ENCODE measurements at regions not wholly inside any gene's neighbourhood (a gene's known extent, or its start where the extent isn't known, plus 50 kb on each side); places are given as distances from the start of the nearest gene placed in this dataset.

DNA sequence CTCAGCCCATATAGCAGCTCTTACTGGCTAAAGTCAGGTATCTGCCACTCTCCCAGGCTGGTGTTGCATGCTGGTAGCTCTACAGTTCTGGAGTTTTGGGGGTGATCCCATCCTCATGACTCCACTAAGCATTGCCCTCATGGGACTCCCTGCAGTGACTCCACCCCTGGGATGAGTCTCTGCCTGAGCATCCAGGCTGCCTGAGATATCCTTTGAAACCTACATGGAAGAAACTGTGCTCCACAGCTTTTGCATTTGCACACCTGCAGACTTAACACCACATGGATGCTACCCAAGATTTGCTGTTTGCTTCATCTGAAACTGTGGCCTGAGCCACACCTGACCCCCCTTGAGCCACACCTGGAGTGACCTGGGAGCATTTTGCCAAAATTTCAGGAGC is 226.4 kb downstream of the C1orf94 start:
- DNase-seq (ENCODE audit: low read depth, low spot score): no peak
- Histone ChIP-seq H2AFZ (ENCODE audit: control insufficient read depth, low read length) (no peak overlapping the region), H3K27me3 (ENCODE audit: control insufficient read depth, extremely low read depth, insufficient read depth, low read length) (no peaks in the 10 kb centered on the region), H3K4me1 (ENCODE audit: control insufficient read depth, extremely low read depth, insufficient read depth, low read length) (peaks cover 5% of the 10 kb centered on the region), H3K79me2 (ENCODE audit: control insufficient read depth, insufficient read depth, low read length) (no peaks in the 10 kb centered on the region), H3K4me2 (ENCODE audit: control insufficient read depth, extremely low read depth, insufficient read depth, low read depth, low read length) (no peak overlapping the region), H3K9me3 (ENCODE audit: control insufficient read depth, low read depth, low read length) (no peaks in the 10 kb centered on the region), H3K27ac (ENCODE audit: control insufficient read depth, insufficient read depth, low read length) (no peak overlapping the region), H3K9me1 (ENCODE audit: control insufficient read depth, extremely low read depth, insufficient read depth, low read length) (no peaks in the 10 kb centered on the region), H3K4me3 (ENCODE audit: control insufficient read depth in 2 of 3, extremely low read depth in 1 of 3, insufficient read depth in 2 of 3, low read depth in 1 of 3, low read length in 3 of 3) (no peak overlapping the region), H3K36me3 (ENCODE audit: control insufficient read depth in 2 of 2, extremely low read depth in 1 of 2, insufficient read depth in 2 of 2, low read length in 2 of 2) (no peaks in the 10 kb centered on the region), H4K20me1 (ENCODE audit: control insufficient read depth, extremely low read depth, insufficient read depth, low read length) (no peaks in the 10 kb centered on the region), H3K9ac (ENCODE audit: control insufficient read depth, extremely low read depth, insufficient read depth, low read length) (no peak overlapping the region)
- dilution Hi-C loops (cut with MboI; ENCODE audit: extremely low pct_ligation_motif_present, low sequenced_read_pairs): no loop called here
- TF ChIP-seq EZH2 (IDR thresholded peaks at IDR 0.05; ENCODE audit: low read length): no peak
- TF ChIP-seq, protein P1, sequence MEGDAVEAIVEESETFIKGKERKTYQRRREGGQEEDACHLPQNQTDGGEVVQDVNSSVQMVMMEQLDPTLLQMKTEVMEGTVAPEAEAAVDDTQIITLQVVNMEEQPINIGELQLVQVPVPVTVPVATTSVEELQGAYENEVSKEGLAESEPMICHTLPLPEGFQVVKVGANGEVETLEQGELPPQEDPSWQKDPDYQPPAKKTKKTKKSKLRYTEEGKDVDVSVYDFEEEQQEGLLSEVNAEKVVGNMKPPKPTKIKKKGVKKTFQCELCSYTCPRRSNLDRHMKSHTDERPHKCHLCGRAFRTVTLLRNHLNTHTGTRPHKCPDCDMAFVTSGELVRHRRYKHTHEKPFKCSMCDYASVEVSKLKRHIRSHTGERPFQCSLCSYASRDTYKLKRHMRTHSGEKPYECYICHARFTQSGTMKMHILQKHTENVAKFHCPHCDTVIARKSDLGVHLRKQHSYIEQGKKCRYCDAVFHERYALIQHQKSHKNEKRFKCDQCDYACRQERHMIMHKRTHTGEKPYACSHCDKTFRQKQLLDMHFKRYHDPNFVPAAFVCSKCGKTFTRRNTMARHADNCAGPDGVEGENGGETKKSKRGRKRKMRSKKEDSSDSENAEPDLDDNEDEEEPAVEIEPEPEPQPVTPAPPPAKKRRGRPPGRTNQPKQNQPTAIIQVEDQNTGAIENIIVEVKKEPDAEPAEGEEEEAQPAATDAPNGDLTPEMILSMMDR (optimal IDR thresholded peaks at IDR 0.05 in 1 of 3, IDR thresholded peaks at IDR 0.05 in 1 of 3, conservative IDR thresholded peaks at IDR 0.05 in 1 of 3; ENCODE audit: extremely low read depth in 1 of 3, insufficient read depth in 2 of 3, low read length in 3 of 3): no peak
- no peak for FAIRE-seq

GRCh38 chr1:34404804-34405203 is 228.1 kb downstream of the C1orf94 start:
- H3K4me1 ChIP-seq (ENCODE audit: control insufficient read depth, extremely low read depth, insufficient read depth, low read length): peaks cover 5% of the 10 kb centered on the region
- H2AFZ ChIP-seq (ENCODE audit: control insufficient read depth, low read length): no peak overlapping the region
- H3K9me1 ChIP-seq (ENCODE audit: control insufficient read depth, extremely low read depth, insufficient read depth, low read length): no peaks in the 10 kb centered on the region
- H3K36me3 ChIP-seq (ENCODE audit: control insufficient read depth in 2 of 2, extremely low read depth in 1 of 2, insufficient read depth in 2 of 2, low read length in 2 of 2): no peaks in the 10 kb centered on the region
- dilution Hi-C loops (cut with MboI; ENCODE audit: extremely low pct_ligation_motif_present, low sequenced_read_pairs): no loop called here
- TF ChIP-seq, protein P1 (optimal IDR thresholded peaks at IDR 0.05 in 1 of 3, IDR thresholded peaks at IDR 0.05 in 1 of 3, conservative IDR thresholded peaks at IDR 0.05 in 1 of 3; ENCODE audit: extremely low read depth in 1 of 3, insufficient read depth in 2 of 3, low read length in 3 of 3): no peak
- TF ChIP-seq EZH2 (IDR thresholded peaks at IDR 0.05; ENCODE audit: low read length): no peak
- FAIRE-seq: no peak
- no peak overlapping the region for H3K4me2 ChIP-seq (ENCODE audit: control insufficient read depth, extremely low read depth, insufficient read depth, low read depth, low read length)
- no peaks in the 10 kb centered on the region for H3K9me3 ChIP-seq (ENCODE audit: control insufficient read depth, low read depth, low read length)
- no peak for DNase-seq (ENCODE audit: low read depth, low spot score)
- no peaks in the 10 kb centered on the region for H4K20me1 ChIP-seq (ENCODE audit: control insufficient read depth, extremely low read depth, insufficient read depth, low read length)
- no peak overlapping the region for H3K9ac ChIP-seq (ENCODE audit: control insufficient read depth, extremely low read depth, insufficient read depth, low read length)
- no peaks in the 10 kb centered on the region for H3K79me2 ChIP-seq (ENCODE audit: control insufficient read depth, insufficient read depth, low read length)
- no peaks in the 10 kb centered on the region for H3K27me3 ChIP-seq (ENCODE audit: control insufficient read depth, extremely low read depth, insufficient read depth, low read length)
- H3K27ac ChIP-seq (ENCODE audit: control insufficient read depth, insufficient read depth, low read length): no peak overlapping the region
- H3K4me3 ChIP-seq (ENCODE audit: control insufficient read depth in 2 of 3, extremely low read depth in 1 of 3, insufficient read depth in 2 of 3, low read depth in 1 of 3, low read length in 3 of 3): no peak overlapping the region
